NCI-H2171 (cell line): ENCODE measurements at regions not wholly inside any gene's neighbourhood (a gene's known extent, or its start where the extent isn't known, plus 50 kb on each side); places are given as distances from the start of the nearest gene placed in this dataset.
"Not testable (repeated sequence)": the region's sequence is repeated elsewhere in the genome, so short reads cannot be mapped to it uniquely, and the experiment has no call there.

ENCODE experiments used
- DNase-seq: peaks from one replicate; lab custom pipeline; 2025; lab: John Stamatoyannopoulos, UW

GRCh38 chr12:126907900-126908764 lies 1358.8 kb upstream of the TMEM132C start:
- no peak for DNase-seq

GRCh38 chr12:126908765-126909142 lies 1358.2 kb upstream of the TMEM132C start:
- no peak for DNase-seq

GRCh38 chr12:126910570-126910969 lies 1356.4 kb upstream of the TMEM132C start:
- no peak for DNase-seq

GRCh38 chr12:126912111-126912510 lies 1354.9 kb upstream of the TMEM132C start:
- DNase-seq: no peak

GRCh38 chr12:126914170-126914793 lies 1352.7 kb upstream of the TMEM132C start:
- no peak for DNase-seq

GRCh38 chr12:126915309-126915708 lies 1351.7 kb upstream of the TMEM132C start:
- DNase-seq: no peak

- DNase-seq: no peak
Measured at GRCh38 chr12:126926023-126926594, 1340.9 kb upstream of the TMEM132C start.

GRCh38 chr12:126930234-126930633 lies 1336.7 kb upstream of the TMEM132C start:
- DNase-seq: peak; percentile 14

GRCh38 chr12:126932156-126932555 lies 1334.8 kb upstream of the TMEM132C start:
- no peak for DNase-seq

GRCh38 chr12:126935435-126935834 lies 1331.5 kb upstream of the TMEM132C start:
- DNase-seq: no peak

GRCh38 chr12:126936181-126936851 lies 1330.7 kb upstream of the TMEM132C start:
- no peak for DNase-seq

- no peak for DNase-seq
Measured at GRCh38 chr12:126937431-126937830, 1329.5 kb upstream of the TMEM132C start.

- no peak for DNase-seq
Measured at GRCh38 chr12:126944684-126945083, 1322.3 kb upstream of the TMEM132C start.

- DNase-seq: not testable (repeated sequence)
Measured at GRCh38 chr12:126946958-126947357, 1320.0 kb upstream of the TMEM132C start.

GRCh38 chr12:126949558-126949957 lies 1317.4 kb upstream of the TMEM132C start:
- no peak for DNase-seq

GRCh38 chr12:126950266-126950665 lies 1316.7 kb upstream of the TMEM132C start:
- DNase-seq: peak; percentile 6

GRCh38 chr12:126952096-126953007 lies 1314.6 kb upstream of the TMEM132C start:
- no peak for DNase-seq

GRCh38 chr12:126953365-126953889 lies 1313.5 kb upstream of the TMEM132C start:
- DNase-seq: no peak

- no peak for DNase-seq
Measured at GRCh38 chr12:126960221-126960620, 1306.7 kb upstream of the TMEM132C start.

GRCh38 chr12:126960709-126961108 lies 1306.3 kb upstream of the TMEM132C start:
- no peak for DNase-seq

GRCh38 chr12:126963825-126964224 lies 1303.1 kb upstream of the TMEM132C start:
- no peak for DNase-seq
